Tibial nerve (tissue), 4 donors: ENCODE measurements at regions not wholly inside any gene's neighbourhood (a gene's known extent, or its start where the extent isn't known, plus 50 kb on each side); places are given as distances from the start of the nearest gene placed in this dataset.

Source experiments
- DNase-seq, 2 donors: peaks; one replicate each; pipeline ENCODE4 v3.0.0-alpha.2; 2019; ENCODE audit warnings: low spot score in 2 of 2
- H3K27ac ChIP-seq, 4 donors: fragments of 200-600 bp; sonication (generic) in 3 of 4; one replicate each; pipeline ENCODE4 v1.5.1; 2017 to 2019; ENCODE audit warnings: mild to moderate bottlenecking in 1 of 4
- H3K27me3 ChIP-seq, 2 donors: fragments of 200-600 bp; sonication (generic) in 1 of 2; one replicate each; pipeline versions ENCODE4 v1.5.1 to v1.6.0; 2017 to 2019
- H3K36me3 ChIP-seq, 3 donors: fragments of 200-600 bp; sonication (generic); one replicate each; pipeline ENCODE4 v1.5.1; 2018 to 2019
- H3K4me1 ChIP-seq, 4 donors: fragments of 200-600 bp; sonication (generic) in 3 of 4; one replicate each; pipeline ENCODE4 v1.5.1; 2017 to 2019
- H3K4me3 ChIP-seq, 4 donors: fragments of 200-600 bp; sonication (generic) in 3 of 4; one replicate each; pipeline ENCODE4 v1.5.1; 2017 to 2019; ENCODE audit warnings: mild to moderate bottlenecking in 1 of 4, moderate library complexity in 1 of 4
- H3K9me3 ChIP-seq, 4 donors: fragments of 200-600 bp; sonication (generic) in 3 of 4; one replicate each; pipeline ENCODE4 v1.5.1; 2017 to 2019
- EP300 ChIP-seq, 2 donors: sonication (generic); formaldehyde crosslinking; IDR thresholded peaks; one replicate each; pipeline ENCODE4 v1.6.1; 2017; ENCODE audit warnings: antibody characterized with exemption in 2 of 2, mild to moderate bottlenecking in 1 of 2
- POLR2A ChIP-seq, 2 donors: fragments of 450-650 bp; IDR thresholded peaks; one replicate each; pipeline ENCODE4 v1.6.1; 2017; ENCODE audit warnings: antibody characterized with exemption in 2 of 2, mild to moderate bottlenecking in 2 of 2, moderate library complexity in 2 of 2
- WGBS, 2 donors: methylation state at CpG; one replicate each; pipeline ENCODE4 v1.1.5; 2018; 5-methylcytosine and 5-hydroxymethylcytosine counted together
- TF ChIP-seq, protein P1 (sequence below), 5 experiments: fragments of 200-600 bp in 3 of 5; fragments of 450-650 bp in 2 of 5; sonication (generic) in 3 of 5; IDR thresholded peaks; one replicate each; pipeline ENCODE4 v1.5.1; 2016 to 2019; ENCODE audit warnings: antibody characterized with exemption in 5 of 5, mild to moderate bottlenecking in 3 of 5, moderate library complexity in 2 of 5

GRCh38 chr6:141258516-141258915 is 874.2 kb upstream of the GJE1 start:
- H3K27ac ChIP-seq: peak overlapping the region in 1 of 4 donors; percentile 2
- TF ChIP-seq, protein P1, sequence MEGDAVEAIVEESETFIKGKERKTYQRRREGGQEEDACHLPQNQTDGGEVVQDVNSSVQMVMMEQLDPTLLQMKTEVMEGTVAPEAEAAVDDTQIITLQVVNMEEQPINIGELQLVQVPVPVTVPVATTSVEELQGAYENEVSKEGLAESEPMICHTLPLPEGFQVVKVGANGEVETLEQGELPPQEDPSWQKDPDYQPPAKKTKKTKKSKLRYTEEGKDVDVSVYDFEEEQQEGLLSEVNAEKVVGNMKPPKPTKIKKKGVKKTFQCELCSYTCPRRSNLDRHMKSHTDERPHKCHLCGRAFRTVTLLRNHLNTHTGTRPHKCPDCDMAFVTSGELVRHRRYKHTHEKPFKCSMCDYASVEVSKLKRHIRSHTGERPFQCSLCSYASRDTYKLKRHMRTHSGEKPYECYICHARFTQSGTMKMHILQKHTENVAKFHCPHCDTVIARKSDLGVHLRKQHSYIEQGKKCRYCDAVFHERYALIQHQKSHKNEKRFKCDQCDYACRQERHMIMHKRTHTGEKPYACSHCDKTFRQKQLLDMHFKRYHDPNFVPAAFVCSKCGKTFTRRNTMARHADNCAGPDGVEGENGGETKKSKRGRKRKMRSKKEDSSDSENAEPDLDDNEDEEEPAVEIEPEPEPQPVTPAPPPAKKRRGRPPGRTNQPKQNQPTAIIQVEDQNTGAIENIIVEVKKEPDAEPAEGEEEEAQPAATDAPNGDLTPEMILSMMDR (IDR thresholded peaks at IDR 0.05): no peak
- TF ChIP-seq POLR2A (IDR thresholded peaks at IDR 0.05) (no peak), EP300 (IDR thresholded peaks at IDR 0.05) (no peak)

DNA sequence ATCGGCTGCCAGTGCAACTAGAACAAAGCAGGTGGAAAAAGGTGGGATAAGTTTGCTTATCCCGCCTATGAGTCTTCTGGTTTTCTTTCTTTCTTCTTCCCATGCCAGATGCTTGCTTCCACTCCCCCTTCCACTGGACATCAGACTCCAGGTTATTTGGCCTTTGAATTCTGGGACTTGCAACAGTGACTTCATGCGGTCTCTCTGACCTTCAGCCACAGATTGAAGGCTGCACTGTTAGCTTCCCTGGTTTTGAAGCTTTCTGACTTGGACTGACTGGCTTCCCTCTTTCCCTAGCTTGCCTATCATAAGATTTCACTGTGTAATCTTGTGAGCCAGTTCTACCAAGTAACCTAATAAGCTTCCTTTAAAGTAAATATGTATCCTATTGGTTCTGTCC is 878.4 kb upstream of the GJE1 start:
- peak overlapping the region; percentile 57 to 87 (median 77) for H3K27ac ChIP-seq
- H3K4me3 ChIP-seq: no peak overlapping the region
- no peaks in the 10 kb centered on the region for H3K27me3 ChIP-seq
- H3K36me3 ChIP-seq: no peaks in the 10 kb centered on the region
- WGBS, 2 donors: 91 to 96% methylated on average over 3 of the region's 3 CpGs
- H3K4me1 ChIP-seq: peaks cover 3 to 21% (median 12%) of the 10 kb centered on the region in 4 donors
- DNase-seq: no peak
- TF ChIP-seq POLR2A (IDR thresholded peaks at IDR 0.05) (no peak), EP300 (IDR thresholded peaks at IDR 0.05) (no peak)
- TF ChIP-seq, protein P1 (IDR thresholded peaks at IDR 0.05): no peak
- peaks cover 0 to 3% (median 0%) of the 10 kb centered on the region in 4 donors for H3K9me3 ChIP-seq

More at GRCh38 chr6:141258516-141258915, 874.2 kb upstream of the GJE1 start:
- H3K4me3 ChIP-seq: no peak overlapping the region
- H3K27me3 ChIP-seq: no peaks in the 10 kb centered on the region
- peaks cover 3 to 10% (median 10%) of the 10 kb centered on the region in 4 donors for H3K4me1 ChIP-seq
- H3K36me3 ChIP-seq: no peaks in the 10 kb centered on the region
- 89 to 92% methylated on average over 5 of the region's 5 CpGs for WGBS, 2 donors
- H3K9me3 ChIP-seq: peaks cover 0 to 3% (median 0%) of the 10 kb centered on the region in 4 donors
- no peak for DNase-seq

GRCh38 chr6:141252828-141253608 is 879.7 kb upstream of the GJE1 start:
- Histone ChIP-seq H3K27me3 (no peaks in the 10 kb centered on the region), H3K9me3 (peaks cover 0 to 3% (median 1%) of the 10 kb centered on the region in 4 donors), H3K27ac (peak overlapping the region; percentile 57 to 87 (median 77)), H3K4me3 (peak overlapping the region in 1 of 4 donors; percentile 2), H3K4me1 (peaks cover 3 to 21% (median 12%) of the 10 kb centered on the region in 4 donors), H3K36me3 (no peaks in the 10 kb centered on the region)
- no peak for DNase-seq
- TF ChIP-seq EP300 (IDR thresholded peaks at IDR 0.05): peak; percentile 44 to 71
- no peak for TF ChIP-seq POLR2A (IDR thresholded peaks at IDR 0.05)
- TF ChIP-seq, protein P1 (IDR thresholded peaks at IDR 0.05): no peak
- 24 to 31% methylated on average over 5 of the region's 5 CpGs for WGBS, 2 donors

GRCh38 chr6:141251286-141251685 is 881.4 kb upstream of the GJE1 start:
- Histone ChIP-seq H3K4me1 (peaks cover 3 to 21% (median 12%) of the 10 kb centered on the region in 4 donors), H3K4me3 (no peak overlapping the region), H3K36me3 (no peaks in the 10 kb centered on the region), H3K27ac (no peak overlapping the region), H3K9me3 (peaks cover 0 to 3% (median 0%) of the 10 kb centered on the region in 4 donors), H3K27me3 (no peaks in the 10 kb centered on the region)
- TF ChIP-seq EP300 (IDR thresholded peaks at IDR 0.05) (no peak), POLR2A (IDR thresholded peaks at IDR 0.05) (no peak)
- TF ChIP-seq, protein P1 (IDR thresholded peaks at IDR 0.05): no peak
- no peak for DNase-seq
